Fibroblast of mammary gland (primary cell): ENCODE measurements at regions not wholly inside any gene's neighbourhood (a gene's known extent, or its start where the extent isn't known, plus 50 kb on each side); places are given as distances from the start of the nearest gene placed in this dataset.

Experiments used
- DNase-seq: peaks from one replicate; pipeline ENCODE4 v3.0.0-alpha.2; 2010; ENCODE audit warnings: low read depth
- H3K4me3 ChIP-seq: 2 replicates; pipeline ENCODE4 v1.5.1; 2011; ENCODE audit warnings: low read depth, mild to moderate bottlenecking, low read length, moderate library complexity; ENCODE audit not compliant: control insufficient read depth
- TF ChIP-seq, protein P1 (sequence below): conservative IDR thresholded peaks from 2 replicates; pipeline ENCODE4 v1.5.1; 2011; ENCODE audit warnings: low read depth, low read length, inconsistent platforms; ENCODE audit not compliant: control insufficient read depth, insufficient read depth

DNA sequence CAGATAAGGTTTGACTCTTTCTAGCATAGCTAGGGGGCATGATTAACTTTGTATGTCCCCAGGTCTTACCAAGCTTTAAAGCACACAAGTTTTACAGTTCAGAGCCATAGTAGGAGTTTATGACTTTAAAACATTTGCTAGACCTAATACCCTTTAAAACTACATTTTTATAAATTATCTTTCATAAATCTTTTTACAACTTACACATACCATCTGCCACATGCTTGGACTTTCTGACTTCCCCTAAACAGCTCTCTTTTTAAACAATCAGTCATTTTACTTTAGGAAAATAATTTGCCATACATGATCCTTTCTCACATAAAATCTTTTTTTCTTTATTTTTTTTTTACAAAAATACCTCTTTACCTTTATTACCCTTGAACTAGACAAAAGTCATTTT is 735.3 kb upstream of the CADM2 start:
- no peak for DNase-seq
- TF ChIP-seq, protein P1, sequence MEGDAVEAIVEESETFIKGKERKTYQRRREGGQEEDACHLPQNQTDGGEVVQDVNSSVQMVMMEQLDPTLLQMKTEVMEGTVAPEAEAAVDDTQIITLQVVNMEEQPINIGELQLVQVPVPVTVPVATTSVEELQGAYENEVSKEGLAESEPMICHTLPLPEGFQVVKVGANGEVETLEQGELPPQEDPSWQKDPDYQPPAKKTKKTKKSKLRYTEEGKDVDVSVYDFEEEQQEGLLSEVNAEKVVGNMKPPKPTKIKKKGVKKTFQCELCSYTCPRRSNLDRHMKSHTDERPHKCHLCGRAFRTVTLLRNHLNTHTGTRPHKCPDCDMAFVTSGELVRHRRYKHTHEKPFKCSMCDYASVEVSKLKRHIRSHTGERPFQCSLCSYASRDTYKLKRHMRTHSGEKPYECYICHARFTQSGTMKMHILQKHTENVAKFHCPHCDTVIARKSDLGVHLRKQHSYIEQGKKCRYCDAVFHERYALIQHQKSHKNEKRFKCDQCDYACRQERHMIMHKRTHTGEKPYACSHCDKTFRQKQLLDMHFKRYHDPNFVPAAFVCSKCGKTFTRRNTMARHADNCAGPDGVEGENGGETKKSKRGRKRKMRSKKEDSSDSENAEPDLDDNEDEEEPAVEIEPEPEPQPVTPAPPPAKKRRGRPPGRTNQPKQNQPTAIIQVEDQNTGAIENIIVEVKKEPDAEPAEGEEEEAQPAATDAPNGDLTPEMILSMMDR: no peak
- H3K4me3 ChIP-seq: no peak overlapping the region

DNA sequence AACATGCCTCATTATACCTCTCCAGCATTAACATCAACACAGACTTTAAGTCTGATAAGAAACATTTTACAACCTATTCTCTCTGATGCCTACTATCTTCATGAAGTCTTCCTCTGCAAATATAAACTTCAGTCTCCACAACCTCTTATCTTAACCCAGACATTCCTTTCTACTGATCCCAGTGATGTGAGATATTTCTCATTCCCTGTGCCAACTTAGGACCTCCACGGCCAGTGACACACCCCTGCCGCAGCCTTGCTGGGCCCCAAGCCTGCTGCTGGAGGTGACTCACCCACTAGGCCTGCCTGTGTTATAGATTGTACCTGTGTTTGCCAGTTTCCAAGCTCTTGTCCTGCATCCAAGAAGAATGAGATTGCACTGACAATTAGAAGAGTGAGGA is 734.5 kb upstream of the CADM2 start:
- DNase-seq: no peak
- no peak overlapping the region for H3K4me3 ChIP-seq
- TF ChIP-seq, protein P1: no peak

DNA sequence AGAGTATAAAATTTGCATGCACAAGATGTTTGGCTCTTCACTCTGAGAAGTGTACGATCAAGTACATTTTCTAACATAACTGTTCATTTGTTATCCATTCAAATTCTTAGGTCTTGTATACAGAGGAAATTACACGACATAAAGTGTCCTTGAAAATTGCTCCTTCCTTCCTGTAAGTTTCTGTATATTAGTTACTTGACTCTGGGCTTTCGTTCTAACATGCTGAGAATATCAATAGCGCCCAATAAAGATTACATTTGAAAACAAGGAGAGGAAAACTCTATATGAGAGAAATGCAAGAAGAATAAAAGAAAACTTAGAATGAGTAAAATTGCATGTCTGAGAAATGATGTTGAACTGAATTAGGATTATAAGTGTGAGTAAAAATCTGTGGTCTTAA is 722.5 kb upstream of the CADM2 start:
- DNase-seq: no peak
- TF ChIP-seq, protein P1: no peak
- H3K4me3 ChIP-seq: no peak overlapping the region

DNA sequence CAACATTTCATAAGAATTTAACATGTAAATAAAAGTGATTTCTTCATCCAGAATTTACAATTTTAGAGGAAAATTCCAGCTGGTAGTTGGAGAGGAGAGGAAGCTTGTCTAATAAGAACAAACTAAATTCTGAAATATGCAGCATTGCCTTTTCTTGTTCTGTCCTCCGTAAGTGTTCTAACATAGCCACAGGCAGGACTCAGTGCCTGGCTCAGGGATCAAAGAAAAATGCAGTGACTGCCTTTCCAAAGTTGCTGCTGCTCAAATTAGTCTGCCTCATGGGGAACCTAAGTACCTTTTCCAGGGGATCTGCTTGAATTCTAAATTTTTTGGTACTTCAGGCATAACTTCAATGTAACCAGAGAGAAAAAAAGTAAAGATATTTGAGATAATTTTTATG is 713.0 kb upstream of the CADM2 start:
- no peak for DNase-seq
- TF ChIP-seq, protein P1: no peak
- H3K4me3 ChIP-seq: no peak overlapping the region

DNA sequence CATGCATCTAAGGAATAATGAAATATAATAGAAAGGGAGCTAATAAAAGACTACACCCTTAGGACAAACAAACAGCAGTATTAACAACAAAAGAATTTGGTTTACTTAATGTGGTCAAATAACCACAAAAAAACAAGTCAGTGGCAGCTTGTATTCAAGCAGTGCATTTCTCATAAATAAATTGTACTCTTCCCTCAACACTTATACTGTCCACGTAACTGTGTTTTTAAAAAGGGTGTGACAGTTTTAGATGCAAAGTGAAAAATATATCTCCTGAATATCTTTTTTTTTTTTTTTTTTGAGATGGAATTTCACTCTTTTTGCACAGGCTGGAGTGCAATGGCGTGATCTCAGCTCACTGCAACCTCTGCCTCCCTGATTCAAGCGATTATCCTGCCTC is 698.2 kb upstream of the CADM2 start:
- H3K4me3 ChIP-seq: no peak overlapping the region
- TF ChIP-seq, protein P1: no peak
- DNase-seq: no peak

DNA sequence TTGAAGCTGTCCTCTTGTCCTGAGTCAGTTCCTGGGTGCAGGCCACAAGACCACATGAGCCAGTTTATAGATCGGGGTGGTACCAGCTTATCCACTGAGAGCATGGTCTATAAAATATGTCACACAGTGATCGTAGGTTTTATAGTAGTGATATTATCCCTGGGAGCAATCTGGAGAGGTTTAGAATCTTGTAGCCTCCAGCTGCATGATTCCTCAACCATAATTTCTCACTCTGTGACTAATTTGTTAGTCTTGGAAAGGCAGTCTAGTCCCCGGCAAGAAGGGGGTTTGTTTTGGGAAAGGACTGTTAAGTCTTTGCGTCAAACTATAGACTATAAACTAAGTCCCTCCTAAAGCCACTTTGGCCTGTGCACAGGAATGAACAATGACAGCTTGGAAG is 693.0 kb upstream of the CADM2 start:
- TF ChIP-seq, protein P1: no peak
- DNase-seq: no peak
- no peak overlapping the region for H3K4me3 ChIP-seq

DNA sequence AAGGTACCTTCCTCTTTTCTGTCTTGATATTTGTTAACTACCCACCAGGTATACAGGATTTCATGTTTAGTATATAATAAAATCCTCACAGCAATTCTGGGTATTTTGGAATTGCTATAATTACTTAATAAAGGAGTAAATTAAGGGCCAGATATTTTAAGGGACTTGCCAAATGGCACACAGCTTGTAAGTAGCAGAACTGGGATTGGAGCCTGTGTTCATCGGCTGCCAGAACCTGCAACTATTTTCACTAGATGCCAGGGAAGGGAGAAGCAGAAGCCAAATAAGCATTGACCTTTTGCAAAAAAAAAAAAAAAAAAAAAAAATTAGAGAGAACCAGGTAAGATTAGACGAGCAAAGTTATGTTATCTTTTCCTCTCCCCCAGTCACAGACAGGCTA is 683.3 kb upstream of the CADM2 start:
- H3K4me3 ChIP-seq: no peak overlapping the region
- DNase-seq: no peak
- TF ChIP-seq, protein P1: no peak
